T-helper 17 cell (primary cell): ENCODE measurements at regions not wholly inside any gene's neighbourhood (a gene's known extent, or its start where the extent isn't known, plus 50 kb on each side); places are given as distances from the start of the nearest gene placed in this dataset.

Experiments
- ATAC-seq: fragments of 150-1000 bp; cut with Tn5 transposase; 2 replicates; pipeline ENCODE4 v1.10.0; 2021; ENCODE audit warnings: mild to moderate bottlenecking, moderate library complexity
- DNase-seq, 3 donors: peaks; one replicate each; pipeline versions ENCODE4 v3.0.0 to v3.0.0-alpha.2; 2020 to 2021
- H3K9me3 ChIP-seq: one replicate; pipeline ENCODE4 v1.7.0; 2013; ENCODE audit warnings: low read length, mild to moderate bottlenecking; ENCODE audit not compliant: control insufficient read depth, poor library complexity, severe bottlenecking
- H3K27ac Mint-ChIP-seq: one replicate; pipeline ENCODE4 v1.8.0; 2022; ENCODE audit warnings: mild to moderate bottlenecking, moderate library complexity, mixed read lengths
- H3K27me3 Mint-ChIP-seq: one replicate; pipeline ENCODE4 v1.8.0; 2022; ENCODE audit warnings: mixed read lengths
- H3K36me3 Mint-ChIP-seq: one replicate; pipeline ENCODE4 v1.8.0; 2022; ENCODE audit warnings: low read depth, mixed read lengths
- H3K4me1 Mint-ChIP-seq: one replicate; pipeline ENCODE4 v1.8.0; 2022; ENCODE audit warnings: mild to moderate bottlenecking, mixed read lengths
- H3K4me3 Mint-ChIP-seq: one replicate; pipeline ENCODE4 v1.8.0; 2022; ENCODE audit warnings: mild to moderate bottlenecking, moderate library complexity, mixed read lengths

GRCh38 chr18:2183432-2183831, 387.9 kb downstream of the METTL4 start:
- Mint-ChIP-seq H3K4me1 (no peaks in the 10 kb centered on the region), H3K4me3 (no peak overlapping the region), H3K27ac (no peak overlapping the region), H3K36me3 (no peaks in the 10 kb centered on the region), H3K27me3 (peaks cover 12% of the 10 kb centered on the region)
- H3K9me3 ChIP-seq, result no peaks in the 10 kb centered on the region
- no peak for DNase-seq
- no peak for ATAC-seq

DNA sequence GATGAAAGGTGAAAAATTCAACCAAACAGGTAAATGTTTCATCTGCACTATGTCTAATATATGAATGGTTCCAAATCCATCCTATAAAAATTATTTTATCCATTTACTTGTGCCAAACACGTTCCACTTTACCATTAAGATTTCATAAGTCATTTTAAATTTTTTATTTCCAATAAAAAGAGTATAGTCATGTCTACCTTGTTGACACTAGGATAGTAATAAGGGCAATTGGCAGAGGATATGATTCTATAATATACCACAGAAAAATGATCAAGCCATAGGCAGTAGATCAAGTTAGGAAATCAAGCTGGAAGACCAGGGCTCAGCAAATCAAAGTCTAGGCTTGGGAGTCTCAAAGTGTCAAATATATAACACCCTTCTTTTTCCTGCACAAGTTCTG, 384.3 kb downstream of the METTL4 start:
- no peak for DNase-seq
- Mint-ChIP-seq H3K27me3 (peaks cover 7% of the 10 kb centered on the region), H3K36me3 (no peaks in the 10 kb centered on the region), H3K4me1 (no peaks in the 10 kb centered on the region), H3K27ac (no peak overlapping the region), H3K4me3 (no peak overlapping the region)
- ATAC-seq, result no peak
- no peaks in the 10 kb centered on the region for H3K9me3 ChIP-seq

GRCh38 chr18:2188258-2188657, 383.0 kb downstream of the METTL4 start:
- H3K9me3 ChIP-seq, result no peaks in the 10 kb centered on the region
- H3K36me3 Mint-ChIP-seq, result no peaks in the 10 kb centered on the region
- no peak overlapping the region for H3K4me3 Mint-ChIP-seq
- no peaks in the 10 kb centered on the region for H3K4me1 Mint-ChIP-seq
- H3K27me3 Mint-ChIP-seq, result peaks cover 2% of the 10 kb centered on the region
- no peak overlapping the region for H3K27ac Mint-ChIP-seq
- DNase-seq (no peak), ATAC-seq (no peak)

DNA sequence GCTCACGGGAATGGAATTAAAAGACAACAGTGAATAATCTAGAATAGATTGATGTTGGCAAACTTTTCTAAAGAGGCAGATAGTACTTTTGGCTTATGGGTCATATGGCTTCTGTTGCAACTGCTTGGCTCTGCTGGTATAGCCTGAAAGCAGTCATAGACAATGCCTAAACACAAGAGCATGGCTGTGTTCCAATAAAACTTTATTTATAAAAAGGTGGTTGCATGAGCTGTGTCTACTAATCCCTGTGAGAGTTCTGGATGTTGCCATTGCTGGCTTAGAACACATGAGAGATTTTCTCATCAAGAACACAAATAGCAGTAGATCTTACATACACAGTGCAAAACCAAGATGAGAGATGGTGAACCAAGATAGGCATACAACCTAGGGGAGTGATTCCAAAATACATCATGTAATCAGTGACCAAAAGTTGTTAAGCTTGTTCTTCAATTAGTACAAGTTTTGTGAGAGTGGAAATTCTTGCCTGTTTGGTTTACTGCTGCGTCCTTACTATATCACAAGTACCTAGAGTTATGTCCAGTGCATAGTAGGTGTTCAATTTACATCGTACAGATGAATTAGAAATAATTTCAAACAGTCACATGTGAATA, 380.0 kb downstream of the METTL4 start:
- no peaks in the 10 kb centered on the region for H3K9me3 ChIP-seq
- ATAC-seq (no peak), DNase-seq (no peak)
- H3K27ac Mint-ChIP-seq, result no peak overlapping the region
- no peaks in the 10 kb centered on the region for H3K27me3 Mint-ChIP-seq
- no peaks in the 10 kb centered on the region for H3K4me1 Mint-ChIP-seq
- H3K36me3 Mint-ChIP-seq, result no peaks in the 10 kb centered on the region
- no peak overlapping the region for H3K4me3 Mint-ChIP-seq

DNA sequence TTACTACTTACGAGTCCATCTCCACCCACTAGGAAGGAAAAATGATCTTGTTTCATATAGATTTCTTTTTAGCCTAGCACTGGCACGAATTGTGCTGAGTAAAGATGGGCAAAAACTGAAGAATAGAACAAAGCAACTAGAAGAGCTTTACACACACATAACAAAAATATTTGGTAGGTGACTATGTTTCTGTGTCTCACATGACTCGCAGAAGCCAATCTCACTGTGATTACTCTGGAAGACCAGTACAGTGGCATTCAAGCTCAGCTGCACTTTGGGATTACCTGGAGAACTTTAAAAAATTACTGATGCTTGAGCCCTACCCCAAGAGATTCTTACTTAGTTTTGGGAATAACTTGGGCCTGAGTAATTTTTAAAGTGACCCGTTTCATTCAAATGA, 378.7 kb downstream of the METTL4 start:
- H3K9me3 ChIP-seq, result no peaks in the 10 kb centered on the region
- Mint-ChIP-seq H3K36me3 (no peaks in the 10 kb centered on the region), H3K27me3 (no peaks in the 10 kb centered on the region), H3K4me1 (no peaks in the 10 kb centered on the region), H3K27ac (no peak overlapping the region), H3K4me3 (no peak overlapping the region)
- DNase-seq (no peak), ATAC-seq (no peak)

DNA sequence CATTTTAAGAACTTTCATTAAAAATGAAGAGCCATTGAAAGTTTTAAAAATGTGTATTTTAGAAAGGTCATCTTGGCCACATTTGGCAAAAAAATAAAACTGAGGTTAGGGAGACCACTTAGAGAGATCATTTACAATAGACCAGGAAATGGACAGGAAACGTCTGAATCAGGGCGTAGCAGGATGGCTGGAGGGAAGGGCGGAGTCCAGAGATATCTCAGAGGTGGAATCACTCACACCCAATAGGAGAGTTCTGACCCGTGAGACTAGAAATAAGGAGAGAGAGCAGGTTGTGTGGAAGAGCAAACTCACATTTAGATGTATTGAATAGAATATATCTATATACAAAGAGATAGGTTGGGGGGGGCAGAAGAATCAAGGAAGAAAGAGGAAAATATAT, 373.4 kb downstream of the METTL4 start:
- Mint-ChIP-seq H3K27ac (no peak overlapping the region), H3K27me3 (peaks cover 4% of the 10 kb centered on the region), H3K4me1 (no peaks in the 10 kb centered on the region), H3K36me3 (no peaks in the 10 kb centered on the region), H3K4me3 (no peak overlapping the region)
- DNase-seq, result no peak
- ATAC-seq, result no peak
- H3K9me3 ChIP-seq, result no peaks in the 10 kb centered on the region

DNA sequence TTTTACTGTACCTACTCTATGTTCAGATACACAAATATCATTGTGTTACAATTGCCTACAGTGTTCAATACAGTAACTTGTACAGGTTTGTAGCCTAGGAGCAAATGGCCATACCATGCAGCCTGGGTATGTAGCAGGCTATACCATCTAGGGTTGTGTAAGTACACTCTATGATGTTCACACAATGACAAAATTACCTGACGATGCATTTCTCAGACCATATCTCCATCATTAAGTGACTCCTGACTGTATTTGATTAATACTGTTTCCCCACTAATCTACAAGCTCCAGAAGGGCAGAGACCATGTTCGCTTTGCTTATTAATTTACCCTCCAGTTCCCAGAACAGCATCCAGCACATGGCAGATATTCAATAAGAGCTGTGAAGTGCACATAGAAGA, 372.2 kb downstream of the METTL4 start:
- H3K27ac Mint-ChIP-seq, result no peak overlapping the region
- ATAC-seq (no peak), DNase-seq (no peak)
- no peaks in the 10 kb centered on the region for H3K9me3 ChIP-seq
- H3K4me1 Mint-ChIP-seq, result no peaks in the 10 kb centered on the region
- no peaks in the 10 kb centered on the region for H3K36me3 Mint-ChIP-seq
- peaks cover 4% of the 10 kb centered on the region for H3K27me3 Mint-ChIP-seq
- H3K4me3 Mint-ChIP-seq, result no peak overlapping the region

- no peaks in the 10 kb centered on the region for H3K36me3 Mint-ChIP-seq
- ATAC-seq (no peak), DNase-seq (no peak)
- peaks cover 4% of the 10 kb centered on the region for H3K27me3 Mint-ChIP-seq
- H3K4me1 Mint-ChIP-seq, result no peaks in the 10 kb centered on the region
- no peaks in the 10 kb centered on the region for H3K9me3 ChIP-seq
- H3K4me3 Mint-ChIP-seq, result no peak overlapping the region
- H3K27ac Mint-ChIP-seq, result no peak overlapping the region
Observed at GRCh38 chr18:2201036-2201600, 370.2 kb downstream of the METTL4 start.

DNA sequence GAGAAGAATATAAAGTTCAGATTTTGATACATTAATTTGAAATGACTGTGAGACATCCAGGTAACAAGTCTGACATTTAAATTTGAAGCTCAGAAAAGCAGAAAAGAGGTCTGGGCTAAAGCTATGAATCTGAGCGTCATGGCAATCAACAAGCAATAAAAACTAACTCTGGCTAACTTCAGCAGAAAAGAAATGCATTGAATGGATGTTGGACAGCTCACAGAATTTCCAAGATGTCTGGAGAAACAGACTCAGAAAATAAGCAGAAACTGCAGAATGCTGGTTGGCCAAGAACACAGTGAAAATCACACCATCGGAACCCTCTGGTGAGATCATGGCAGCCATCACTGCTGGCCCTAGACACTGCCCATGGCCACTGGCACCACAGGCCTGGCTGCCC, 366.6 kb downstream of the METTL4 start:
- DNase-seq (no peak), ATAC-seq (no peak)
- Mint-ChIP-seq H3K4me3 (no peak overlapping the region), H3K36me3 (no peaks in the 10 kb centered on the region), H3K27me3 (no peaks in the 10 kb centered on the region), H3K27ac (no peak overlapping the region), H3K4me1 (no peaks in the 10 kb centered on the region)
- no peaks in the 10 kb centered on the region for H3K9me3 ChIP-seq

GRCh38 chr18:2207294-2207693, 364.0 kb downstream of the METTL4 start:
- H3K4me1 Mint-ChIP-seq, result no peaks in the 10 kb centered on the region
- DNase-seq (no peak), ATAC-seq (no peak)
- no peaks in the 10 kb centered on the region for H3K9me3 ChIP-seq
- no peak overlapping the region for H3K4me3 Mint-ChIP-seq
- no peak overlapping the region for H3K27ac Mint-ChIP-seq
- H3K27me3 Mint-ChIP-seq, result no peaks in the 10 kb centered on the region
- no peaks in the 10 kb centered on the region for H3K36me3 Mint-ChIP-seq

DNA sequence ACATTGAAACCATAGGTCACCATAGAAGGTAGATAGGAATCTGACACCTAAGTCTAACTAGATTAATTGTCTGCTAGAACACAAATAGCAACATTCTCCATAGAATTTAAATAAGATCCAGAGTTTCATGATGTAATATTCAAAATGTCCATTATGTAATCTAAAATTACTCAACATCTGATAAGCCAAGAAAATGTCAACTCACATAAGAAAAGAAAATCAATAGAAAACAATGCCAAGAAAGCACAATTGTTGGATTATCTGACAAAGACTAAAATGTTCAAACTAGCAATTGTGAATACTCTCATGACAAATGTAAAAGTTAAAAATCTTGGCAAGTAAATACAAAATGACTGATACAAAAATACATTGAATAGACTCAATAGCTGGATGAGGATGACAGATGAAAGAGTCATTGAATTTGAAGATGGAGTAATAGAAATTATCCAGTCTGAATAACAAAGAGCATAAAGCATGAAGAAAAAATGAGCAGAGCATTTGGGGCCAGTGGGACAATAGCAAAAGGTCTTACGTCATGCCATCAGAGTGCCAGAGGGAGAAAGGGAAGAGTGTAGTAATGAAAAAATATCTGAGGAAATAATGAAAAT, 358.6 kb downstream of the METTL4 start:
- Mint-ChIP-seq H3K36me3 (no peaks in the 10 kb centered on the region), H3K27ac (no peak overlapping the region), H3K4me3 (no peak overlapping the region), H3K27me3 (no peaks in the 10 kb centered on the region), H3K4me1 (no peaks in the 10 kb centered on the region)
- H3K9me3 ChIP-seq, result no peaks in the 10 kb centered on the region
- no peak for DNase-seq
- no peak for ATAC-seq

GRCh38 chr18:2213905-2214304, 357.4 kb downstream of the METTL4 start:
- H3K27me3 Mint-ChIP-seq, result peaks cover 8% of the 10 kb centered on the region
- H3K9me3 ChIP-seq, result no peaks in the 10 kb centered on the region
- H3K27ac Mint-ChIP-seq, result no peak overlapping the region
- H3K4me1 Mint-ChIP-seq, result no peaks in the 10 kb centered on the region
- no peak overlapping the region for H3K4me3 Mint-ChIP-seq
- no peaks in the 10 kb centered on the region for H3K36me3 Mint-ChIP-seq
- no peak for DNase-seq
- no peak for ATAC-seq

DNA sequence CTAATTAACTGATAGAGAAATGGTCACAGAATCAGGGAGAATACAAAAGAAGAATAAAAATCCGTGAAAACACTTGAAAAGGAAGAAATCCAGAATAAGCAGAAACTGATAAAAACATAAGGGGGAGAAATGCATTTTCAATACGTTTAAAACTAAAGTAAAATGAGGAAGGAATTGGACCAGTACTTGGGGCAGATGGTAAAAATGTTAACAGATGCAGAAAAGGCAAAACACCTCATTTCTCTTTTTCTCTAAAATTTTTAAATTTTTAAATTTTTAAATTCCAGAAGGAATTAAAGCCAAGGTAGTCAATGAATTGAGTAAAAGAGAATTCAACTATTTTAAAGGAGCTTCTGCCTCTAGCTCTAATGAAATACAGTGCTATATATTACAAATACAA, 353.9 kb downstream of the METTL4 start:
- Mint-ChIP-seq H3K36me3 (no peaks in the 10 kb centered on the region), H3K4me3 (no peak overlapping the region), H3K4me1 (peaks cover 2% of the 10 kb centered on the region), H3K27ac (no peak overlapping the region), H3K27me3 (peaks cover 27% of the 10 kb centered on the region)
- DNase-seq (no peak), ATAC-seq (no peak)
- H3K9me3 ChIP-seq, result no peaks in the 10 kb centered on the region

GRCh38 chr18:2218101-2218500, 353.2 kb downstream of the METTL4 start:
- DNase-seq (no peak), ATAC-seq (no peak)
- Mint-ChIP-seq H3K27ac (no peak overlapping the region), H3K4me3 (no peak overlapping the region), H3K36me3 (no peaks in the 10 kb centered on the region), H3K27me3 (peaks cover 27% of the 10 kb centered on the region), H3K4me1 (peaks cover 2% of the 10 kb centered on the region)
- no peaks in the 10 kb centered on the region for H3K9me3 ChIP-seq
